GM19372 (cell line): ENCODE measurements at regions not wholly inside any gene's neighbourhood (a gene's known extent, or its start where the extent isn't known, plus 50 kb on each side); places are given as distances from the start of the nearest gene placed in this dataset.
"Not testable (repeated sequence)": the region's sequence is repeated elsewhere in the genome, so short reads cannot be mapped to it uniquely, and the experiment has no call there.

Experiments used
- ATAC-seq: cut with Tn5 transposase; IDR thresholded peaks from one replicate; pipeline ENCODE4 v1.9.1; 2021; ENCODE audit warnings: mild to moderate bottlenecking, low read depth, moderate library complexity; ENCODE audit not compliant: unreplicated experiment

DNA sequence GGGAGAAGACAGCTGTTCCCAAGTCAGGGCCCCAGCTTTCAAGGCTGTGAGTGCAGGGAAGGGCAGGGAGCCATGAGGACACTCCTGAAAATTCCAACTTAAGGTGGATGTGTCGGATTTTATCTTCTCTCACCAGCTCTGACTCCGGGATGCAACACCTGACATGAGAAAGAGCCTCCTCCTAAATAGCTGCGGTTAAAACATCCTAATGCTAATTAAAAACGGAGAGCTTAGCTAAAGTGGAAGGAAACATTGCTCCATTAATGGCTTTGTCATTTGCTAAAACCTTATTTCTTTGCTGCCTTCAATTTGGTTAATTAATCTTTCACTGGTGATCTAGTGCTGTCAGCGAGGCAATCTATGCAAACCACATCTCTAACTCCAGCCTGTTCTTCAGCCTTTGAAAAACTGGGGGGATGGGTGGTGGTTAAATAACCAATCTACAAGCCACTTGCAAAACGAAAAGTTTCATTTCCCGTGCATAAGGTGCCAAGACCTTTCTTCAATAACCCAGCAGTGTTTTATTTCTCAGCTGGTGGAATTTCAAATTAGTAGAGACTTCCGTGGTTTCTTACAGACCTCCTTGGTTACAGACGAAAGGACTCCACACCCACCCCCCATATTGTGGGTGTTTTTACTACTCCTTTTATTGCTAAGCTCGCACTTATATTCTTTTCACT, 379.6 kb downstream of the MLLT3 start:
- ATAC-seq = peak; percentile 92

DNA sequence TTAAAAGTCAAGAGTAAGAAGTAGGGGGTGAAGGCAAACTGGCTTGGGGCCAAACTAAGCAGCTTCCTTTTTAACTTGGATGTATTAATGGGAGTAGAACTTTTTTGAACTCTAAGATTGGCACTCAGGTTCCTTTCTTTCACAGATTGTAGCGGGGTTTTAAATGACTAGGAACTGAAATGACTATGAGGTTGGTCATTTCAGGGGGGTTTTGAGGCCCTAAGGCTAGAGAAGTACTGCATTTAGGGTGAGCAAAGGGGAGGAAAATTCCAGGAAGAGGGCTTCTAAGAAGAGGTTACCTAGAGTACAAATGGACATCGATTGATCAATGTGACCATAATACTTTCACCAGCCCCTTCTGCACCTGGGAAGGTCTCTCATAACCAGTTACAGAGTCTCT, 381.8 kb downstream of the MLLT3 start:
- ATAC-seq = no peak

DNA sequence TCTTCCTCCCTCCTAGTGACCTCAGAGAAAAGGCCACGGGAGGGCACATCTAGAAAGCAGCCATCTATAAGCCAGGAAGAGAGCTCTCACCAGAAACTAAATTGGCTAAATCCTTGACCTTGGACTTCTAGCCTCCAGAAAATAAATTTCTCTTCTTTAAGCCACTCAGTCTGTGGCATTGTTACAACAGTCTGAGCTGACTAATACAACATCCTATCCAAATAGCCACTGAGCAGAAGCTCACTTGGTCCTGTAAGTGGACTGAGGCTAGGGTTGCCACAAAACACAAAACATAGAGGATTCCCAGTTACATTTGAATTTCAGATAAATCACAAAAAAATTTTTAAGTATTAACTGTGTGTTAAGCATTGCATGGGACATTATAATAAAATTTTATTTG, 383.4 kb downstream of the MLLT3 start:
- ATAC-seq = no peak

DNA sequence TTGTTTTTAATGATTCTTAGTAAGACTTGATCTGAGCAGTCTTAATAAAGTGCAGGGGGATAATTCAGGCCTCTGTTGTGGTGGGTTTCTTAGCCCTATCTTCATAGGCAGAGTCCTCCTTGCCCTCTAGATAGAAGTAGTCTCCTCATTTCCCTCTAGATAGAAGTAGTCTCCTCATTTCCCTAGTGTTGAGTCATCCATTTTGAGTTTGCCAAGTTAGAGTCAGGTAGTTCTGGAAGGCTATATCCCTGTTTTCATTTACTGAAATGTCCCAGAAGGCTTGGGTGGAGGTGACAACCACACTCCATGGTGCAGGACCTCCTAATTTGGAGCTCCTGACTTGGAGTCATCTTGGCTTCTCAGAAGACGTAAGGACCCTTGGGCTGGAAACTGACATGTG, 384.6 kb downstream of the MLLT3 start:
- ATAC-seq = no peak

DNA sequence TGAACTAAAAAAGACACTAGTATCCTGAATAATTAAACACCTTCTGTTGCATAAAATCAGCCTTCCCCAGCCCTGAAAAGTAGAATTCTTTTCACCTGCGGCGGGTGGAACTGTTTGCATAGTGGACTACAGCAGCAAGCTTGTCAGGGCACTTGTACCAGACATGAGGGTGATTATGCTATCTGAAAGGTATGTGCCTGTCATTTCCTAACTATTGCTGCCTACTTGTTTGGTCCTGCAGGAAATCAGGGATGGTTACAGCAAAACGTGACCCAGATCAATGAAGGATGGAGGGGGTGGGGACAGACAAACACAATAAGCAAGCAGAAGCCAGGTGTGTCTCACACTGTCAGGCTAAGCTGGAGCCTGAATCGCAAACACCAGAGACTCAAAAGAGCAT, 385.6 kb downstream of the MLLT3 start:
- no peak for ATAC-seq

DNA sequence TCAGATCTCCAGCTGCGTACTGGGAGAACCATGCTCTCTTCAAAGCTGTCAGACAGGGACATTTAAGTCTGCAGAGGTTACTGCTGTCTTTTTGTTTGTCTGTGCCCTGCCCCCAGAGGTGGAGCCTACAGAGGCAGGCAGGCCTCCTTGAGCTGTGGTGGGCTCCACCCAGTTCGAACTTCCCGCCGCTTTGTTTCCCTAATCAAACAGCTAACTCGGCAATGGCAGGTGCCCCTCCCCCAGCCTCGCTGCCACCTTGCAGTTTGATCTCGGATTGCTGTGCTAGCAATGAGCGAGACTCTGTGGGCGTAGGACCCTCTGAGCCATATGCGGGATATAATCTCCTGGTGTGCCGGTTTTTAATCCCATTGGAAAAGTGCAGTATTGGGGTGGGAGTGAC, 387.1 kb downstream of the MLLT3 start:
- not testable (repeated sequence) for ATAC-seq

DNA sequence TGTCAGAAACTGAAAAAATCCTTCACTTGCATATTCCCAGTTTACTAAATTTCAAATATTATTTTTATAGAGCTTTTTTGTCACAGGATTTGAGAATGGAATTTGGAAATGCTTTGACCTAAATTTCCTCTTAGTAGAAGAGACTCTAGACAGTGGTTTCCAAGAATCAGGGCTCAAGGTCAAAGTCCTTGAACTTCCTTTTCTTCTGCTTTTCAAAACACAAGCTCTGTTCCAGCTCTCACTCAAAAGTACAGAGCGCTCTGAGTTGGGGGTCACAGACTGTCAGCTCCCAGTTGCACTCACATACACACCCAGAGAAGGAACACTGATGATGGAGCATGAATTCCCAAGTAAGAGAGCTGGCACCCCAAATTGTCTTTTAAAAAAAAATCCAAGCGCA, 394.2 kb downstream of the MLLT3 start:
- no peak for ATAC-seq

DNA sequence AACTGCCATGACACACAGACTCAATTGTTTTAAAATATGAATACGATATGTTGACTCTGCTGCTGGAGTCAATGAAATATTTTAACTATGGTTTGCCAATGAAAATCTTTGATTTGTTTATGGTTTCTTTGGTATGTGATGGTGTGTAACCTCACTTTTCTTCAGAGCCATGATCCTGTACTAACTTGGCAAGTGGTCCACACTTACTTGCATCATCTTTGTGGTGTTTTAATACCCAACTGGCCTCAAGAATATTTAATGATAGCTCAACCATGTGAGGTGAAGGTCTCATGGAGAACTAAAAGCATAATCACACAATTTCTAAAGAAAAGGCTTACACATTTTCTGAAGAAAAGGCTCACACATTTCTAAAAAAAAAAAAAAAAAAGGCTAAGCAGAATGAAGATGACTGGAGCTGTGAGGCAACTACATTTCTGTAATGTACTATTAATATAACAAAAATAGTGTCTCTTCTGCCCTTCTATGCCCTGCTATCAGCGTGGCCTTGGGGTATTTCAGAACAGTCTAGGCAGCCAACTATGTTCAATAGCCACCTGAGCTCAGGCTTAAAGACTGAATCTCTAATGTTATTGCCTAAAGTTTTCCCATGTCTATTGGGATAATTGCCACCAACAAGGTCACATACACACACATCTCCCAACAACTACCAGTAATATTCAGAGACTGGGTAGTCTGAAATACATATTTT, 395.0 kb downstream of the MLLT3 start:
- ATAC-seq = no peak

DNA sequence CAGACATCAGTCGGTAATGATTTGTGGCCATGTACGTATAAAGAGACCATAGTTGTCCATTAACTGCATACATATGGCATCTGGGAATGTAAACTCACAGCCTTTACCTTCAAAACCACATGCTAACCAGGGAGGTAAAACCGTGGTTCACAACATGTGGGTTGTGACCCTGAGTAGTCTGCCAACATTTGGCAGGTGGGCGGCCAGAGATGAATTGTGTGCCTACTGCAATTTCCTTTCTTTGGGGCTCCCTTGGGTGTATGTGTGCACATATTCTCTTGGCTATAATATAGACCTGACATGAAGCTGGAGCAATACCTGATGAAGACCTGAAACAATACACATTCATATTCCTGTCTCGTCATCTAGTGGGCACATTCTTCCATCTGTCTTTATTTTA, 396.0 kb downstream of the MLLT3 start:
- no peak for ATAC-seq

DNA sequence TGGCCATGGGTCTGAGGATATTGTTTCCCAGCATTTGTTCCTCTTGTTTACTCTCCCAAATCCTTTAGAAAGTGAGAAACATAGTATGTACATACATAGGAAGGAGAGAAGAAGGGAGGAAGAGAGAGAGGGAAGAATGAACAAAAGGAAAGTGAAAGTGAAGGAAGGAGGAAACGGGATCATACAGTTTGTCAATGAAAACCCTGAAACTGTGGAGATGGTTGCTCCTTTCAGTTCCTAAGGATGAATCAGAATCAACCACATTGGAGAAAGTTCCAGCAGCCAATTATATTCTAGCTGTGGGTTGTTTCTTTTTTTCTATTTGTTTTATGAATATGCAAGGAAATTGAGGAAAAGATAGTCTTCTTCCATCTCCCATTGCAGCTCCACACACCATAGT, 396.5 kb downstream of the MLLT3 start:
- no peak for ATAC-seq

DNA sequence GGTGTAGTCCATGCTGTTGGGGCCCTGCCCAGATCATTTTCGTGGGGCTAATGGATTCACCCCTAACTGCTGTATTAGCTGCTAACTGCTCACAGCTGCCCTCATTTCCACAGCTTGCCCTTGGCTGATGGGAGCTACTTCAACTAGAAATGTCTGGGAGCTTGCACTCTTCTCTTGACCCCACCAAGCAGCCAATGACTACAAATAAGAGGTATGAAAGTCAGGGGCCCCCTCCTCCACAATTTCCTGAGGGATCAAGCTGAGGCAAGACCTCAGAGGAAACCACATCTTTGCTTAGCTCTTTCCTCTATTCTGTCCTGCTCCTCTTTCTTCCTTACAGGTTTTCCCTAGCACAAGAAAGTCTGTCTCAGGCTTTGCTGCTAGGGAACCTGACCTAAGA, 397.5 kb downstream of the MLLT3 start:
- no peak for ATAC-seq

DNA sequence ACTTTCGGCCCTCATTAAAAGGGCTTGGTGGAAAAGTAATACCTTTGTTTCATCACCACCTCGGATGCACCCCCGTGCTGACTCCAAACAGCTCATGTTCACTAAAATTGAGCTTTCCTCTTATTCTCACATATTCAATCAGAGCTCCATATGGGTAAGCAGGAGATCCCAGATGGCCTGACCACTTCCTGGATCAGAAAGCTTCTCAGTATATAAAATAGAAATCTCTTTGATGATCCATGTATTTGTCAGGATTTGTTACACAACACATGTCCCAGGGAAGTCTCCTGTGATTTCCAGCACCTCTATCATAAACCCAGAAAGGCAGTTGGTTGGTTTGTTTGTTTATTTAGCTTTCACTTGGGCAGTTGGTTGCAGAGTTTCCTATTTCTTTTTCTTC, 402.0 kb downstream of the MLLT3 start:
- ATAC-seq = no peak

DNA sequence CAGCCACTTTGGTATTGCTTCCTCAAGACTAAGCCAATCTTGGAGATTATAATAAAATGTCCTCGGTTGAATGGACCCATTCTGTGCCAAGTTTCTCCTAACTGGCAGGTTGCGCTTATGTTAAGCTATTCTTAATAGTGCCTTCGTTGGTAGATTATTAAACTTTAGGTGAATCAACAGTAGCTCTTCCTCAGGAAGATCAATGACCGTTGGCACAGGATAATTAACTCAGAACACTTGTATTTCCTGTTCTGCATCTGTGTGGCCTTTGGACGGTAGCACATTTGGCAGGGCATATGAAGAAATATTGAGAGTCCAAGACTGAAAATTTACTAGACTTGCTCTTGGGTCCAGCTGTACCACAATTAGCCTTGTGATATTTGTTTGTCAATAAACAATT, 402.9 kb downstream of the MLLT3 start:
- ATAC-seq = no peak

DNA sequence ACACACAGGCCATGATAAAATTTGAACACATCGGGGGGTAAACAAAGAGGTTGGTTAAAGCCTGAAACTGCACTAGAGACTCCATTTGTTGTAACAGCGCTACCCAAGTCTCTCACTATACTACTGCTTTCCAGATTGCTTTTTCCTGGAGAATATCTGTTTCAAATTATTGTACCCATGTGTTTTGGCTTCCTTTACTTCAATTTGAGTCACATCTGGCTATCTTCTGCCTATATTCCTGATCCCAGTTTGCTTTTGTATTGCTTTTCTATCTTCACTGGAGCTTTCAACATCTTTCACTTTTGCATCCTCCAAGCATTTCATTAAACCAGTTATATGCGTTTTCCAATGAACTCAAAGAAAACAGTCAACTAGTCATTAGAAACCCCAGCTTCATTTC, 404.7 kb downstream of the MLLT3 start:
- no peak for ATAC-seq

DNA sequence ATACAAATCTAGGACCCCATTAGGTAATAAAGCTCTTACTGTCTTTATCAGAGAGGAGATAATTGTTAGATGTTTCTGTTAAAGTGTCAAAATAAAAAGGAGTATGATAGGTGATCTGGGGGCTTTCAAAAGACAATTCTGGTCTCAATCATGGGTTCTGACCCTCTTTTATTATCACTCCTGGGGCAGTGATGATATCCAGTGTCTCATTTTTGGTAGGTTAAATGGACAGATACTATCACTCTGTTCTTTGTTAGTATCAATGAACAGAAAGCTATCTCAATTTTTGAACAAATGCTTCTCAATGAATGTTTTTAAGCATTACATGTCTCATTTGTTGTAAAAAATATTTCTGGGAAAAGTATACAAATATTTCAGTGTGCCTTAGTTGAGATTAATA, 405.9 kb downstream of the MLLT3 start:
- ATAC-seq = no peak

DNA sequence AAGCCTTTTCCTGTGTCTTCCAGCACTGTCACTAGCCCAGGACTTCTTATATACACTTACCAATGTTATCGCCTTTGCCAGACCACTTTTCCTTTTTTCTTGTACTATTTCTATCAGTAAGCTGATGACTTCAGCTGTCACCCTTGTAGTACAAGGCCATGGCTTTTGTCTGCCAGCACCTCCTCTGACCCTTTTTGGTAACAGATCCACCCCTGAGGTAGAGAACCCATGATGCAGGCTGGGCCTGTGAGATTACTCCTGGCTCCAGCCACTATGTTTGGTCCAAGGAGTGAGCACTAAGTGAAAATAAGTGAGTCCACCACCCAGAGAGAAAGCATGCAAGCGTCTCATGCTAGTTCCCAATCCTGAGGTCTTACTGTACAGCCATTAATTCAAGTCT, 406.7 kb downstream of the MLLT3 start:
- no peak for ATAC-seq

DNA sequence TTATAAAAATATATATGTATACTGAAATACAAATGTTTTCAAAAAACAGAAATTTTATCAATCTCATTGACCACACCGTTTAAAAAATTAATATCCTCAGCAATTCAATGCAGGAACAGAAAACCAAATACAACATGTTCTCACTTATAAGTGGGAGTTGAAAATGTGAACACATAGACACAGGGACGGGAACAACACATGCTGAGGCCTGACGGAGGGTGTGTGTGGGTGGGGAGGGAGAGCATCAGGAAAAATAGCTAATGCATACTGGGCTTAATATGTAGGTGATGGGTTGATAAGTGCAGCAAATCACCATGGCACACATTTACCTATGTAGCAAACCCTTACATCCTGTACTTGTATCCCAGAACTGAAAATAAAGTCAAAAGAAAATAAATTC, 409.5 kb downstream of the MLLT3 start:
- no peak for ATAC-seq

DNA sequence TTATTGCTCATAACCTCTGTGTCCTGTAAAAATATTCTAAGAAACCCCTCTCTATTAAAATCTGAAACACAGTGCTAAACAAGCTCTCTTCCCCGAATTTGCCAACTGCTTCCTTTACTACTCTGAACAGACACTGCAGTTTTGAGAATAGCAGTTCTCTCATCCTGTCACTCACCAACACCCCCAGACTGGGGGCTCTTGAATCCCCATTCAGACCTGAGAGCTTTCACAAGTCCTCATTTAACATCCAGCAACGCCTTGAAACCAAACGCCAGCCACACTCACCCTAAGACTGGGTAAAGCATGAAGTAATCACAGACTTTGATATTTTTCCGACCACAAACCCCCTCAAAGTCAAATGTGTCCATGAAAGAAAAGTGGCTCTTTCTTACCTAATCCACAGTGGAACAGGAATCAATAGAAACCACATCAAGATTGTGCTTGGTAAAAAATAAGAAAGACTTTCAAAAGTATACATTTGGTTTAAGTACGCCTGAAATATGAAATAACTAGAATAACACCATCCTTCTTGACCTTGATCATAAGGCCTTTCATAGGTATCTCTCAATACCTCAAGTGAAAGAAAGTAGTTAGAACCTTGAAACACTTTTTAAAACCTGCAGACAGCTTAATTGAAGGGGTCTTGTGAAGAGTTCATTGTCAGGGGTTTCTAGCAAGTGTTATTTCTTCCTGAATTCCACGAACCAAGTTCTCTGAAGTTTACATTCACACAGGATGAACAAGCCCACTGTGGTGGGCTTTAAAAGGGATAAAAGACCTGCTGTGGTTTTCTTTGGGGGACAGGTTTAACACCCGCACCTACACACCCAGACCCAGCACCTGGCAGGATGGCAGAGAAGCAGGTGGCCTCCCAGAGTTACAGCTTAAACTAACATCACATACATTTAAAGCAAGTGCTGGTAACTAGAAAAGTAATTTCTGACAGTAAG, 412.6 kb downstream of the MLLT3 start:
- ATAC-seq = no peak

DNA sequence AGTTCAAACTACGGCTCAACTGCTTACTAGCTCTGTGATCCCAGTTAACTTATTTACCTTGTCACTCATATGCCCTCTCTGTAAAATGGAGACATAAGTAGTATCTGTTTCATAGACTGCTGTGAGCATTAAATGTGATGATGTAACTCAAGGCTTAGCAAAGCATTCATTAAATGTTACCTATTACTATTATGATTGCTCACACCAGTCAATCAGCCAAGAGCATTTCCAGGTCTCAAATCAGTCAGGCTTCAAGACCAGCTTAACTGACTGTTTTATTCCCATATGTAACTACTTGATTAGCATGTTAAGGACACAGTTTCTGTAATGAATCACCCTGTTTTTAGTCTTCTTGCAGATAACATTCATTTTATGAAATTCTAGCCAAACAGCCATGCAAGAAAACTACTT, 413.3 kb downstream of the MLLT3 start:
- no peak for ATAC-seq

DNA sequence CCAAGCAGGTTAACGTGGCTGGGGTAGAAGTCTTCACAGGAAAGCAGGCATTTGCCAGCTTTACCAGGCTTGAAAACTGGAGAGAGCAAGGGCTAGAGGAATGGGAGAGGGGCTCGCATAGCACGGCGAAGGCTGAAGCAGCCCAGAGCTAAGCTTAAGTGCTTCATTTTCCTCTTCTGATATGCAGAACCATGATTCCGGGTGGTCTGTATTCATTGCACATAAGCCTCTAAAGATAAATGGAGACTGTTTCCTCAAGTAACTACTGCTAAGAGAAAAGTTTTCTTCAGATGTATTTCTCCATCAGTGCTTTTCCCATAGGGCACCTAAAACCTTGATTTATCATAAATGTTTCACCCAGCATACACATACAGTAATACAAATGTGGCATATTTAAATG, 414.1 kb downstream of the MLLT3 start:
- ATAC-seq = no peak

DNA sequence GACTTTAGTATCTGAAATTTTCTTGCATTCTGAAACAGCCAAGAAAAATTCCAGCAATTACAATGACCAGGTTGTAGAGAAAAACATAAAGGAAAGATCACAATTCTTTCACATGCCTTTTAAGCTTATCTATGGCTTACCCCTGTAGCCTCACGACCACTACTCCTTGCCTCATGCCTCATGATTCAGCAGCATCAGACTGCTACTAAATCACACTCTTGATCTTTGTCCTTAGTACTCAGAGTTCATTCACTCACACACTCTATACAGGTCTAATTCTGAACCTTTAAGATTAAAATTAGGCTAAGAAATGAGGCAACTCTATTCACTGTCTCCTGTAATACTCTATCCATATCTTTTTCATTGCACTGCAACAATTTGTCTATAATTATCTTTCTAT, 415.1 kb downstream of the MLLT3 start:
- no peak for ATAC-seq
